ENCODE measurements at regions not wholly inside any gene's neighbourhood (a gene's known extent, or its start where the extent isn't known, plus 50 kb on each side); places are given as distances from the start of the nearest gene placed in this dataset.

GRCh38 chr13:109881347-109881725 is 95.0 kb upstream of the IRS2 start:
- TF ChIP-seq CTCF (IDR thresholded peaks at IDR 0.05), result no peak
- TF ChIP-seq POLR2A (IDR thresholded peaks at IDR 0.05), result no peak
- DNase-seq, result no peak
- Histone ChIP-seq H3K4me1 (no peaks in the 10 kb centered on the region), H3K4me3 (no peak overlapping the region), H3K27ac (no peak overlapping the region), H3K36me3 (no peaks in the 10 kb centered on the region), H3K27me3 (no peaks in the 10 kb centered on the region), H3K9me3 (no peaks in the 10 kb centered on the region)

GRCh38 chr13:109880371-109881346 is 94.3 kb upstream of the IRS2 start:
- no peaks in the 10 kb centered on the region for H3K27me3 ChIP-seq
- no peaks in the 10 kb centered on the region for H3K9me3 ChIP-seq
- no peak for DNase-seq
- no peaks in the 10 kb centered on the region for H3K4me1 ChIP-seq
- H3K27ac ChIP-seq, result no peak overlapping the region
- no peaks in the 10 kb centered on the region for H3K36me3 ChIP-seq
- no peak overlapping the region for H3K4me3 ChIP-seq
- TF ChIP-seq CTCF (IDR thresholded peaks at IDR 0.05), result no peak
- no peak for TF ChIP-seq POLR2A (IDR thresholded peaks at IDR 0.05)

- H3K27me3 ChIP-seq, result no peaks in the 10 kb centered on the region
- no peaks in the 10 kb centered on the region for H3K9me3 ChIP-seq
- H3K4me3 ChIP-seq, result no peak overlapping the region
- H3K27ac ChIP-seq, result no peak overlapping the region
- TF ChIP-seq POLR2A (IDR thresholded peaks at IDR 0.05), result no peak
- TF ChIP-seq CTCF (IDR thresholded peaks at IDR 0.05), result no peak
- no peaks in the 10 kb centered on the region for H3K4me1 ChIP-seq
- H3K36me3 ChIP-seq, result no peaks in the 10 kb centered on the region
- DNase-seq, result no peak
Measured at GRCh38 chr13:109879338-109879737, 93.0 kb upstream of the IRS2 start.

GRCh38 chr13:109877809-109878208 is 91.4 kb upstream of the IRS2 start:
- Histone ChIP-seq H3K9me3 (no peaks in the 10 kb centered on the region), H3K36me3 (no peaks in the 10 kb centered on the region), H3K4me1 (no peaks in the 10 kb centered on the region), H3K27me3 (no peaks in the 10 kb centered on the region), H3K4me3 (no peak overlapping the region), H3K27ac (no peak overlapping the region)
- no peak for DNase-seq
- TF ChIP-seq POLR2A (IDR thresholded peaks at IDR 0.05), result no peak
- no peak for TF ChIP-seq CTCF (IDR thresholded peaks at IDR 0.05)

GRCh38 chr13:109875746-109876145 is 89.4 kb upstream of the IRS2 start:
- H3K27ac ChIP-seq, result no peak overlapping the region
- TF ChIP-seq POLR2A (IDR thresholded peaks at IDR 0.05), result no peak
- no peak for TF ChIP-seq CTCF (IDR thresholded peaks at IDR 0.05)

More at GRCh38 chr13:109875746-109876145, 89.4 kb upstream of the IRS2 start:
- Histone ChIP-seq H3K27me3 (no peaks in the 10 kb centered on the region), H3K9me3 (no peaks in the 10 kb centered on the region), H3K4me3 (no peak overlapping the region), H3K36me3 (no peaks in the 10 kb centered on the region), H3K4me1 (no peaks in the 10 kb centered on the region)
- DNase-seq, result no peak
